Thymus (tissue), 11 donors: ENCODE measurements at regions not wholly inside any gene's neighbourhood (a gene's known extent, or its start where the extent isn't known, plus 50 kb on each side); places are given as distances from the start of the nearest gene placed in this dataset.
A peak's percentile ranks its signal among the peaks of the same experiment; 100 is the strongest.

ENCODE experiments used
- DNase-seq, 9 donors: peaks; one replicate each; pipeline ENCODE4 v3.0.0-alpha.2; 2013; ENCODE audit warnings: low spot score in 9 of 9, low read depth in 6 of 9, missing footprints in 1 of 9
- H3K27ac ChIP-seq, 2 donors: one replicate each; pipeline ENCODE4 v1.5.1; 2013; ENCODE audit warnings: control low read depth in 1 of 2, low read depth in 1 of 2, low read length in 1 of 2, mild to moderate bottlenecking in 1 of 2, moderate library complexity in 1 of 2
- H3K27me3 ChIP-seq, 2 donors: one replicate each; pipeline ENCODE4 v1.5.1; 2013; ENCODE audit warnings: low read length in 1 of 2; ENCODE audit not compliant: control insufficient read depth in 2 of 2, insufficient read depth in 1 of 2
- H3K36me3 ChIP-seq, 2 donors: one replicate each; pipeline ENCODE4 v1.5.1; 2013; ENCODE audit warnings: low read length in 1 of 2, mild to moderate bottlenecking in 1 of 2, moderate library complexity in 1 of 2; ENCODE audit not compliant: control insufficient read depth in 2 of 2, insufficient read depth in 2 of 2
- H3K4me1 ChIP-seq, 2 donors: one replicate each; pipeline ENCODE4 v1.5.1; 2013; ENCODE audit warnings: low read length in 2 of 2; ENCODE audit not compliant: control insufficient read depth in 2 of 2, insufficient read depth in 2 of 2
- H3K4me3 ChIP-seq, 2 donors: one replicate each; pipeline ENCODE4 v1.5.1; 2013; ENCODE audit warnings: low read length in 2 of 2, control low read depth in 1 of 2, mild to moderate bottlenecking in 1 of 2
- H3K9me3 ChIP-seq, 2 donors: one replicate each; pipeline ENCODE4 v1.5.1; 2013; ENCODE audit warnings: low read length in 1 of 2, mild to moderate bottlenecking in 1 of 2; ENCODE audit not compliant: control insufficient read depth in 2 of 2, insufficient read depth in 1 of 2
- WGBS: extraction: QIAGEN DNeasy Blood & Tissue Kit; methylation state at CpG from one replicate; pipeline ENCODE4 v1.1.7; 2013; 5-methylcytosine and 5-hydroxymethylcytosine counted together
- donor health status: healthy.

- Histone ChIP-seq H3K9me3 (peaks cover 1 to 12% of the 10 kb centered on the region in 2 donors), H3K36me3 (no peaks in the 10 kb centered on the region), H3K4me3 (no peak overlapping the region), H3K27me3 (no peaks in the 10 kb centered on the region), H3K27ac (no peak overlapping the region), H3K4me1 (peaks cover 18 to 28% of the 10 kb centered on the region in 2 donors)
- WGBS, result 97% methylated on average over 11 of the region's 11 CpGs
- DNase-seq, result no peak
These were observed 183.6 kb upstream of the RUNX1 start for GRCh38 chr21:35232545-35233176.

- 90% methylated on average over 2 of the region's 2 CpGs for WGBS
- peak in 2 of 9 donors; percentile 32 to 54 for DNase-seq
- peaks cover 29 to 39% of the 10 kb centered on the region in 2 donors for H3K4me1 ChIP-seq
- H3K9me3 ChIP-seq, result peaks cover 0 to 2% of the 10 kb centered on the region in 2 donors
- H3K27ac ChIP-seq, result no peak overlapping the region
- H3K36me3 ChIP-seq, result no peaks in the 10 kb centered on the region
- H3K4me3 ChIP-seq, result no peak overlapping the region
- H3K27me3 ChIP-seq, result no peaks in the 10 kb centered on the region
These were observed 182.0 kb upstream of the RUNX1 start for GRCh38 chr21:35231090-35231489.

- WGBS, result 99% methylated on average over 3 of the region's 3 CpGs
- Histone ChIP-seq H3K27ac (no peak overlapping the region), H3K27me3 (no peaks in the 10 kb centered on the region), H3K36me3 (no peaks in the 10 kb centered on the region), H3K4me1 (peaks cover 29 to 38% of the 10 kb centered on the region in 2 donors), H3K9me3 (no peaks in the 10 kb centered on the region), H3K4me3 (no peak overlapping the region)
- no peak for DNase-seq
These were observed 180.2 kb upstream of the RUNX1 start for GRCh38 chr21:35229290-35229689.

- H3K9me3 ChIP-seq, result no peaks in the 10 kb centered on the region
- no peak overlapping the region for H3K4me3 ChIP-seq
- DNase-seq, result peak in 6 of 9 donors; percentile 42 to 82 (median 65)
- H3K36me3 ChIP-seq, result no peaks in the 10 kb centered on the region
- WGBS, result 54% methylated on average over 5 of the region's 5 CpGs
- peak overlapping the region; percentile 76 to 91 for H3K27ac ChIP-seq
- no peaks in the 10 kb centered on the region for H3K27me3 ChIP-seq
- peaks cover 33 to 44% of the 10 kb centered on the region in 2 donors for H3K4me1 ChIP-seq
These were observed 178.7 kb upstream of the RUNX1 start for GRCh38 chr21:35227786-35228185.

- DNase-seq, result peak; percentile 64 to 94 (median 86)
- Histone ChIP-seq H3K4me3 (peak overlapping the region in 1 of 2 donors; percentile 9), H3K36me3 (no peaks in the 10 kb centered on the region), H3K27me3 (no peaks in the 10 kb centered on the region), H3K27ac (peak overlapping the region; percentile 88 to 91), H3K9me3 (no peaks in the 10 kb centered on the region), H3K4me1 (peaks cover 40 to 50% of the 10 kb centered on the region in 2 donors)
- WGBS, result 8% methylated on average over 13 of the region's 13 CpGs
These were observed 178.1 kb upstream of the RUNX1 start for GRCh38 chr21:35226968-35227744.

GRCh38 chr21:35226328-35226727, 177.2 kb upstream of the RUNX1 start:
- H3K27ac ChIP-seq, result peak overlapping the region in 1 of 2 donors; percentile 91
- H3K4me3 ChIP-seq, result no peak overlapping the region
- no peaks in the 10 kb centered on the region for H3K9me3 ChIP-seq
- H3K36me3 ChIP-seq, result no peaks in the 10 kb centered on the region
- no peak for DNase-seq
- 98% methylated on average over 6 of the region's 6 CpGs for WGBS
- H3K27me3 ChIP-seq, result no peaks in the 10 kb centered on the region
- H3K4me1 ChIP-seq, result peaks cover 40 to 53% of the 10 kb centered on the region in 2 donors

GRCh38 chr21:35225573-35225972, 176.5 kb upstream of the RUNX1 start:
- DNase-seq, result no peak
- 98% methylated on average over 6 of the region's 6 CpGs for WGBS
- H3K27ac ChIP-seq, result no peak overlapping the region
- no peaks in the 10 kb centered on the region for H3K9me3 ChIP-seq
- no peak overlapping the region for H3K4me3 ChIP-seq
- peaks cover 34 to 46% of the 10 kb centered on the region in 2 donors for H3K4me1 ChIP-seq
- H3K27me3 ChIP-seq, result no peaks in the 10 kb centered on the region
- no peaks in the 10 kb centered on the region for H3K36me3 ChIP-seq

GRCh38 chr21:35223480-35224156, 174.5 kb upstream of the RUNX1 start:
- WGBS, result 97% methylated on average over 6 of the region's 6 CpGs
- Histone ChIP-seq H3K27me3 (no peaks in the 10 kb centered on the region), H3K4me3 (no peak overlapping the region), H3K27ac (no peak overlapping the region), H3K36me3 (no peaks in the 10 kb centered on the region), H3K4me1 (peaks cover 31 to 44% of the 10 kb centered on the region in 2 donors), H3K9me3 (no peaks in the 10 kb centered on the region)
- no peak for DNase-seq

GRCh38 chr21:35222541-35222941, 173.4 kb upstream of the RUNX1 start:
- peaks cover 26 to 36% of the 10 kb centered on the region in 2 donors for H3K4me1 ChIP-seq
- peak overlapping the region; percentile 2 to 31 for H3K27ac ChIP-seq
- 21% methylated on average over 3 of the region's 3 CpGs for WGBS
- no peak overlapping the region for H3K4me3 ChIP-seq
- H3K9me3 ChIP-seq, result no peaks in the 10 kb centered on the region
- no peaks in the 10 kb centered on the region for H3K36me3 ChIP-seq
- no peaks in the 10 kb centered on the region for H3K27me3 ChIP-seq
- peak in 2 of 9 donors; percentile 29 to 57 for DNase-seq
